ENCODE measurements at regions not wholly inside any gene's neighbourhood (a gene's known extent, or its start where the extent isn't known, plus 50 kb on each side); places are given as distances from the start of the nearest gene placed in this dataset.

GRCh38 chr17:71666047-71666446 is 454.8 kb upstream of the SOX9 start:
- no peaks in the 10 kb centered on the region for H3K27me3 Mint-ChIP-seq
- POLR2A ChIA-PET, result no interaction called here
- H3K36me3 Mint-ChIP-seq, result no peaks in the 10 kb centered on the region
- DNase-seq, result no peak
- no peak overlapping the region for H3K4me3 Mint-ChIP-seq
- CTCF ChIA-PET, result no interaction called here
- intact Hi-C loops (cut with micrococcal nuclease), result no loop called here
- peaks cover 6% of the 10 kb centered on the region for H3K9me3 Mint-ChIP-seq
- no peak overlapping the region for H3K27ac Mint-ChIP-seq
- H3K4me1 Mint-ChIP-seq (ENCODE audit: low read depth), result no peaks in the 10 kb centered on the region

GRCh38 chr17:71667661-71668060 is 453.2 kb upstream of the SOX9 start:
- no peak for DNase-seq
- Mint-ChIP-seq H3K36me3 (no peaks in the 10 kb centered on the region), H3K27me3 (no peaks in the 10 kb centered on the region), H3K4me1 (ENCODE audit: low read depth) (no peaks in the 10 kb centered on the region), H3K27ac (no peak overlapping the region), H3K4me3 (no peak overlapping the region), H3K9me3 (peaks cover 6% of the 10 kb centered on the region)
- intact Hi-C loops (cut with micrococcal nuclease), result no loop called here
- ChIA-PET POLR2A (no interaction called here), CTCF (no interaction called here)

GRCh38 chr17:71668807-71669206 is 452.0 kb upstream of the SOX9 start:
- no peaks in the 10 kb centered on the region for H3K27me3 Mint-ChIP-seq
- H3K4me1 Mint-ChIP-seq (ENCODE audit: low read depth), result no peaks in the 10 kb centered on the region
- intact Hi-C loops (cut with micrococcal nuclease), result no loop called here
- peaks cover 6% of the 10 kb centered on the region for H3K9me3 Mint-ChIP-seq
- H3K36me3 Mint-ChIP-seq, result no peaks in the 10 kb centered on the region
- no peak for DNase-seq
- H3K27ac Mint-ChIP-seq, result no peak overlapping the region
- ChIA-PET CTCF (no interaction called here), POLR2A (no interaction called here)
- H3K4me3 Mint-ChIP-seq, result no peak overlapping the region

GRCh38 chr17:71677439-71677838 is 443.4 kb upstream of the SOX9 start:
- no peak for DNase-seq
- Mint-ChIP-seq H3K4me3 (no peak overlapping the region), H3K27me3 (no peaks in the 10 kb centered on the region), H3K27ac (no peak overlapping the region), H3K9me3 (peaks cover 4% of the 10 kb centered on the region), H3K4me1 (ENCODE audit: low read depth) (no peaks in the 10 kb centered on the region), H3K36me3 (no peaks in the 10 kb centered on the region)
- ChIA-PET CTCF (no interaction called here), POLR2A (no interaction called here)
- intact Hi-C loops (cut with micrococcal nuclease), result no loop called here

GRCh38 chr17:71679832-71680231 is 441.0 kb upstream of the SOX9 start:
- ChIA-PET POLR2A (no interaction called here), CTCF (no interaction called here)
- Mint-ChIP-seq H3K27ac (no peak overlapping the region), H3K36me3 (no peaks in the 10 kb centered on the region), H3K27me3 (no peaks in the 10 kb centered on the region), H3K4me3 (no peak overlapping the region), H3K9me3 (peaks cover 8% of the 10 kb centered on the region), H3K4me1 (ENCODE audit: low read depth) (no peaks in the 10 kb centered on the region)
- intact Hi-C loops (cut with micrococcal nuclease), result no loop called here
- no peak for DNase-seq

- no peak overlapping the region for H3K27ac Mint-ChIP-seq
- intact Hi-C loops (cut with micrococcal nuclease), result no loop called here
- no peak overlapping the region for H3K4me3 Mint-ChIP-seq
- no peaks in the 10 kb centered on the region for H3K36me3 Mint-ChIP-seq
- POLR2A ChIA-PET, result no interaction called here
- H3K27me3 Mint-ChIP-seq, result no peaks in the 10 kb centered on the region
- no peak for DNase-seq
- H3K9me3 Mint-ChIP-seq, result peaks cover 8% of the 10 kb centered on the region
- CTCF ChIA-PET, result interaction anchor here (0.6 kb wide), 1 partner anchor 27 kb away, joined by 3 read pairs; no protein-coding TSS in a partner anchor
- H3K4me1 Mint-ChIP-seq (ENCODE audit: low read depth), result no peaks in the 10 kb centered on the region
Measured at GRCh38 chr17:71681427-71682173, 439.2 kb upstream of the SOX9 start.

GRCh38 chr17:71682174-71682494 is 438.7 kb upstream of the SOX9 start:
- POLR2A ChIA-PET, result no interaction called here
- CTCF ChIA-PET, result interaction anchor here (0.6 kb wide), 1 partner anchor 28 kb away, joined by 3 read pairs; no protein-coding TSS in a partner anchor
- peaks cover 8% of the 10 kb centered on the region for H3K9me3 Mint-ChIP-seq
- H3K4me1 Mint-ChIP-seq (ENCODE audit: low read depth), result no peaks in the 10 kb centered on the region
- DNase-seq, result no peak
- intact Hi-C loops (cut with micrococcal nuclease), result no loop called here
- H3K36me3 Mint-ChIP-seq, result no peaks in the 10 kb centered on the region
- H3K27me3 Mint-ChIP-seq, result no peaks in the 10 kb centered on the region
- no peak overlapping the region for H3K27ac Mint-ChIP-seq
- H3K4me3 Mint-ChIP-seq, result no peak overlapping the region

- CTCF ChIA-PET, result no interaction called here
- no peaks in the 10 kb centered on the region for H3K4me1 Mint-ChIP-seq (ENCODE audit: low read depth)
- no peak overlapping the region for H3K27ac Mint-ChIP-seq
- H3K9me3 Mint-ChIP-seq, result peaks cover 4% of the 10 kb centered on the region
- no peaks in the 10 kb centered on the region for H3K27me3 Mint-ChIP-seq
- no peak for DNase-seq
- H3K4me3 Mint-ChIP-seq, result no peak overlapping the region
- intact Hi-C loops (cut with micrococcal nuclease), result no loop called here
- POLR2A ChIA-PET, result no interaction called here
- H3K36me3 Mint-ChIP-seq, result no peaks in the 10 kb centered on the region
Measured at GRCh38 chr17:71689782-71690181, 431.0 kb upstream of the SOX9 start.

- no peaks in the 10 kb centered on the region for H3K27me3 Mint-ChIP-seq
- no peak overlapping the region for H3K27ac Mint-ChIP-seq
- H3K4me1 Mint-ChIP-seq (ENCODE audit: low read depth), result no peaks in the 10 kb centered on the region
- ChIA-PET POLR2A (no interaction called here), CTCF (no interaction called here)
- H3K4me3 Mint-ChIP-seq, result no peak overlapping the region
- peaks cover 13% of the 10 kb centered on the region for H3K9me3 Mint-ChIP-seq
- intact Hi-C loops (cut with micrococcal nuclease), result no loop called here
- no peaks in the 10 kb centered on the region for H3K36me3 Mint-ChIP-seq
- DNase-seq, result no peak
Measured at GRCh38 chr17:71699907-71700306, 420.9 kb upstream of the SOX9 start.

- ChIA-PET POLR2A (no interaction called here), CTCF (no interaction called here)
- no peaks in the 10 kb centered on the region for H3K4me1 Mint-ChIP-seq (ENCODE audit: low read depth)
- H3K27me3 Mint-ChIP-seq, result no peaks in the 10 kb centered on the region
- intact Hi-C loops (cut with micrococcal nuclease), result no loop called here
- peaks cover 8% of the 10 kb centered on the region for H3K9me3 Mint-ChIP-seq
- no peak overlapping the region for H3K4me3 Mint-ChIP-seq
- no peak for DNase-seq
- H3K36me3 Mint-ChIP-seq, result no peaks in the 10 kb centered on the region
- no peak overlapping the region for H3K27ac Mint-ChIP-seq
Measured at GRCh38 chr17:71703701-71704100, 417.1 kb upstream of the SOX9 start.

GRCh38 chr17:71709271-71709890 is 411.4 kb upstream of the SOX9 start:
- Mint-ChIP-seq H3K36me3 (no peaks in the 10 kb centered on the region), H3K4me1 (ENCODE audit: low read depth) (no peaks in the 10 kb centered on the region), H3K27me3 (no peaks in the 10 kb centered on the region), H3K27ac (no peak overlapping the region), H3K9me3 (peaks cover 2% of the 10 kb centered on the region), H3K4me3 (no peak overlapping the region)
- intact Hi-C loops (cut with micrococcal nuclease), result no loop called here
- ChIA-PET CTCF (no interaction called here), POLR2A (no interaction called here)
- no peak for DNase-seq

GRCh38 chr17:71709946-71710345 is 410.9 kb upstream of the SOX9 start:
- Mint-ChIP-seq H3K4me1 (ENCODE audit: low read depth) (no peaks in the 10 kb centered on the region), H3K27me3 (no peaks in the 10 kb centered on the region), H3K36me3 (no peaks in the 10 kb centered on the region), H3K27ac (no peak overlapping the region), H3K4me3 (no peak overlapping the region), H3K9me3 (no peaks in the 10 kb centered on the region)
- CTCF ChIA-PET, result no interaction called here
- DNase-seq, result no peak
- intact Hi-C loops (cut with micrococcal nuclease), result no loop called here
- POLR2A ChIA-PET, result no interaction called here

- H3K4me3 Mint-ChIP-seq, result no peak overlapping the region
- no peak for DNase-seq
- ChIA-PET CTCF (no interaction called here), POLR2A (no interaction called here)
- no peaks in the 10 kb centered on the region for H3K27me3 Mint-ChIP-seq
- intact Hi-C loops (cut with micrococcal nuclease), result no loop called here
- H3K9me3 Mint-ChIP-seq, result no peaks in the 10 kb centered on the region
- H3K27ac Mint-ChIP-seq, result no peak overlapping the region
- H3K36me3 Mint-ChIP-seq, result no peaks in the 10 kb centered on the region
- H3K4me1 Mint-ChIP-seq (ENCODE audit: low read depth), result no peaks in the 10 kb centered on the region
Measured at GRCh38 chr17:71710816-71711215, 410.0 kb upstream of the SOX9 start.
